Lung microvascular endothelial cell (primary cell): ENCODE measurements at regions not wholly inside any gene's neighbourhood (a gene's known extent, or its start where the extent isn't known, plus 50 kb on each side); places are given as distances from the start of the nearest gene placed in this dataset.

Source experiments
- DNase-seq, 2 donors: peaks; one replicate each; pipeline versions ENCODE4 v3.0.0 to v3.0.0-alpha.2; 2010; ENCODE audit warnings: low read depth in 2 of 2

- no peak for DNase-seq
Observed at GRCh38 chr4:61079976-61080375, 120.2 kb upstream of the ADGRL3 start.

DNA sequence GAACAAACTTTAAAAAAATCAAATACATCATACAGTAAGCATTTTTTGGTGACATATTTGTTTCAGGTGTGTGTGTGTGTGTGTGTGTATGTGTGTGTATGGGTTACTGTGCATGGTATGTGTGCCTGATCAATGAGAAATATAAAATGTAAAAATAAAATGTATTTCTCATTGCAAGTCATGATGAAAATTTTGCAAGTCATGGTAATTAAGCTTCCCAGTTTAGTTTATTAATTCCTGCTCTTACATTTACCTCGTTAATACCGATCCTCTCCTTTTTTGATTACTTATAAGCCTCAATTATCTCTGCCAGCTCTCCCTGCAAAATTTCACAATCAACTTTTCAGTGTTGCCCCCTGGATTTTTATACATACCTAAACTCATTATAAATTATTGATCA lies 114.6 kb upstream of the ADGRL3 start:
- no peak for DNase-seq

DNA sequence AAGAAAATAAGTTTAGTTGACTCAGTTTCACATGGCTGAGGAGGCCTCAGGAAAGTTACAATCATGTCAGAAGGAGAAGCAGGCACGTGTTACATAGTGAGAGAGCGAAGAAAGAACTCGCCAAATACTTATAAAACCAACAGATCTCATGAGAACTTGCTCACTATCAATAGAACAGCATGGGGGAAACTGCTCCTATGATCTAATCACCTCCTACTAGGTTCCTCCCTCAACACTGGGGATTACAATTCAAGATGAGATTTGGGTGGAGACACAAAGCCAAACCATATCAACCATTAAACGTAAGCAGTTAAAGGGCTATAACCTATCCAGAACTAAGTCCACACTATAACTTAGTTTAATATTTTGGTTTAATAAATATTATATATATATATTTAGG lies 113.8 kb upstream of the ADGRL3 start:
- DNase-seq = no peak

DNA sequence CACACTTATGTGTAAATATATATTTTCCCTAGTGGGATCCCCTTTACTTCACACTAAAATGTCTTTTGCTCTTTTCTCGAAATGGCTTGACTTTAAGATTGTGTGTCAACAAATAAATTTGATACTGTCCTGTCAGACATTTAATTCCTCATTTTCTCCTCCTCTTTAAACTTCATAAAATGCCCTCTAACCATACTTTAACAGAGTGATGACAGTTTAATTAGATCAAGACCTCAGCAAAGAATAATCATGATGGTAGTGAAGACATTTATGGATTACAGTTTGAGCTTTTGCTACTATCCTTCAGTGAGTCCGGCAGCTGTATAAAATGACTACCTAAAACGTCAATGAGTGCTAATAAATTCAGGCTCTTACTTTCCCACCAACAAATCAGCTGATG lies 113.1 kb upstream of the ADGRL3 start:
- DNase-seq = no peak

GRCh38 chr4:61094854-61095598 lies 105.1 kb upstream of the ADGRL3 start:
- no peak for DNase-seq

DNA sequence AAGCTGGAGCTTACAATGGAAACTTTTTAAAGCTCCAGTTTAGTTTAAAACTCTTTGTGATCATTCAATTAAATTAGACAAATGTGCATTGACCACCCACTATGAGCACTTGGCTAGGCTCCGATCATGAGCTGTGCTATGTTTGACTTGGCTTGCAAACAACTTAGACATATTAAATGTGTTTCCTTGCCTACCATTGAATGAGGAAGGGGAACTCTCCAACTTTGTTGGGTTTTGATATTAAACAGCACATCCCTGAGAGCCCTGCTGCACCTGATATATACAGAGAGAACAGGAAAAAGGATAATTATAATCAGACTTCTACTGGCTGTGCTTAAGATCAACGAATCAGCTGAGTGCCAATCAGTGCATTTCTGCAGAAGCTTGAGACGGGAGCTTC lies 71.4 kb upstream of the ADGRL3 start:
- no peak for DNase-seq

- DNase-seq = no peak
Observed at GRCh38 chr4:61129971-61130370, 70.2 kb upstream of the ADGRL3 start.

DNA sequence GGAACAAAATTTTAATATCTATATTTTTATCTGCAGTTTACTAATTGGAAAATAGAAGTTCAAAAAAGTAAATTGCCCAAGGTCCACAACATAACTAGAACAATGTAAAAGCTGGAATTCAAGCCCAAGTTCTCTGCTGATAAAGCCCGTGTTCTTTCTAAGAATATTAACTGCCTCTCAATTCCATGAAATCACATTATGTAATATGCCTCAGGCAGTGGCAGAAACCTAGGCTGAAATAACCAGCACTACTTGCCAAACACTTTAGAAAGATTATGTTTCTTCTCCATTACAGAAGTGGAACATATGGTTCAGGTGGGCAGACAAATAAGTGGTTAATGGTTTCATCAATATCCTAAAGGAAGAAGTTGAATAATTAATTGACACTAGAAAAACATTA lies 56.7 kb upstream of the ADGRL3 start:
- no peak for DNase-seq

DNA sequence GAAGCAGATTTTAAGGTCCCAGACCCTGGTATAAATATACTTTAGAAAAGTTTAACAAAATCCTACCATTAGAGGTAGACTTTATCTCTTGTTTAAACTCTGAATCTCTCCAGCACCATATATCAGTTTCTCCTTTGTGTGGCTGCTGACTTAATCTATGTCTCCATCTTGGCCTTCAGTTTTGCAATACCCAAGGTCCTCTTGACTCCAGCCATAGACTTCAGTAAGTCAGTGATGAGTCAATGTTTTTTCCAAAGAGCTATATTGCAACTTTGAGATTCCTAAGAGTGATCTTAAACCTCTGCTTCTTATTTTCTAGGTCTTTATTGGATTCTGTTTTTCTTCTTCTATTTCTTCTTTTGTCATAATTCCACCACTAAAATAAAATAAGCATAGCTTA lies 50.8 kb upstream of the ADGRL3 start:
- no peak for DNase-seq
